B cell (primary cell): ENCODE measurements at regions not wholly inside any gene's neighbourhood (a gene's known extent, or its start where the extent isn't known, plus 50 kb on each side); places are given as distances from the start of the nearest gene placed in this dataset.

ENCODE experiments used
- ATAC-seq: fragments of 200-7000 bp; cut with Tn5 transposase; one replicate; pipeline ENCODE4 v1.10.0; 2021; ENCODE audit warnings: low read depth, mild to moderate bottlenecking, moderate number of reproducible peaks, moderate library complexity
- CTCF ChIA-PET: fragments of 350-600 bp; sonication (Branson Sonifier 250); formaldehyde crosslinking; loops from one replicate; lab custom pipeline; 2021; ENCODE audit warnings: antibody characterized with exemption, inconsistent platforms; lab: Charles Lee
- POLR2A ChIA-PET: fragments of 350-600 bp; sonication (Branson Sonifier 250); formaldehyde crosslinking; loops from one replicate; lab custom pipeline; 2021; ENCODE audit warnings: antibody characterized with exemption; lab: Charles Lee
- DNase-seq: peaks from one replicate; pipeline ENCODE4 v3.0.0; 2013
- H2AFZ ChIP-seq: 2 replicates; pipeline ENCODE4 v1.6.1; 2012; ENCODE audit warnings: mild to moderate bottlenecking, low read depth, low read length; ENCODE audit not compliant: insufficient read depth, poor library complexity, severe bottlenecking
- H3K27ac ChIP-seq, 2 donors: 1 replicate in 1 of 2; 2 replicates in 1 of 2; pipeline ENCODE4 v1.5.1; 2012 to 2013; ENCODE audit warnings: low read length in 2 of 2, mild to moderate bottlenecking in 2 of 2, moderate library complexity in 1 of 2
- H3K27me3 ChIP-seq, 4 experiments: fragments of 200-600 bp in 1 of 4; sonication (generic) in 1 of 4; replicated peaks in 1 of 4; 1 replicate in 2 of 4; 2 replicates in 2 of 4; pipeline versions ENCODE4 v1.6.1 to v1.7.0; 2013 to 2016; ENCODE audit warnings: low read length in 3 of 4, mild to moderate bottlenecking in 2 of 4, mixed read lengths in 1 of 4, moderate library complexity in 1 of 4; ENCODE audit not compliant: insufficient read depth in 4 of 4, control insufficient read depth in 3 of 4; ENCODE audit errors: control extremely low read depth in 1 of 4
- H3K36me3 ChIP-seq, 2 experiments: replicated peaks in 1 of 2; 1 replicate in 1 of 2; 2 replicates in 1 of 2; pipeline versions ENCODE4 v1.6.1 to v1.7.1; 2013; ENCODE audit warnings: low read length in 1 of 2; ENCODE audit not compliant: insufficient read depth in 2 of 2, control insufficient read depth in 1 of 2; ENCODE audit errors: control extremely low read depth in 1 of 2, extremely low read depth in 1 of 2
- H3K4me1 ChIP-seq, 2 donors: fragments of 200-600 bp in 1 of 2; sonication (generic) in 1 of 2; 1 replicate in 1 of 2; 2 replicates in 1 of 2; pipeline versions ENCODE4 v1.5.1 to v1.6.1; 2013 to 2017; ENCODE audit warnings: low read length in 2 of 2; ENCODE audit not compliant: control insufficient read depth in 2 of 2, insufficient read depth in 2 of 2
- H3K4me2 ChIP-seq: replicated peaks from 2 replicates; pipeline ENCODE3; 2012; ENCODE audit warnings: mild to moderate bottlenecking, low read depth, low read length; ENCODE audit not compliant: poor library complexity, severe bottlenecking
- H3K4me3 ChIP-seq, 5 experiments: fragments of 200-600 bp in 1 of 5; sonication (generic) in 1 of 5; 1 replicate in 3 of 5; 2 replicates in 2 of 5; pipeline versions ENCODE4 v1.5.1 to v1.7.0; 2011 to 2016; ENCODE audit warnings: low read length in 4 of 5, mild to moderate bottlenecking in 4 of 5, low read depth in 2 of 5, control low read depth in 1 of 5, moderate library complexity in 1 of 5; ENCODE audit not compliant: insufficient read depth in 1 of 5; ENCODE audit errors: control extremely low read depth in 1 of 5, extremely low read depth in 1 of 5
- H3K79me2 ChIP-seq: fragments of 200-600 bp; sonication (generic); one replicate; pipeline ENCODE4 v1.6.0; 2016; ENCODE audit warnings: low read length; ENCODE audit not compliant: control insufficient read depth, insufficient read depth
- H3K9ac ChIP-seq: fragments of 200-600 bp; sonication (generic); 2 replicates; pipeline ENCODE4 v1.6.1; 2017; ENCODE audit warnings: mild to moderate bottlenecking, low read length, moderate library complexity
- H3K9me3 ChIP-seq, 3 donors: one replicate each; pipeline versions ENCODE4 v1.6.1 to v1.7.1; 2013; ENCODE audit warnings: low read length in 2 of 3; ENCODE audit not compliant: control insufficient read depth in 2 of 3, insufficient read depth in 1 of 3; ENCODE audit errors: control extremely low read depth in 1 of 3
- H4K20me1 ChIP-seq: 2 replicates; pipeline ENCODE4 v1.6.0; 2012; ENCODE audit warnings: mild to moderate bottlenecking, low read length; ENCODE audit not compliant: insufficient read depth, control insufficient read depth, poor library complexity, severe bottlenecking
- H3K27ac Mint-ChIP-seq: one replicate; pipeline ENCODE4 v1.8.0; 2021; ENCODE audit warnings: mixed read lengths
- H3K27me3 Mint-ChIP-seq: one replicate; pipeline ENCODE4 v1.8.0; 2021; ENCODE audit warnings: mixed read lengths
- H3K4me1 Mint-ChIP-seq: one replicate; pipeline ENCODE4 v1.8.0; 2021; ENCODE audit warnings: mixed read lengths
- H3K4me3 Mint-ChIP-seq: one replicate; pipeline ENCODE4 v1.8.0; 2021; ENCODE audit warnings: mixed read lengths
- H3K9me3 Mint-ChIP-seq: one replicate; pipeline ENCODE4 v1.8.0; 2022; ENCODE audit warnings: mixed read lengths; ENCODE audit not compliant: insufficient read depth
- EZH2 ChIP-seq: IDR thresholded peaks from 2 replicates; pipeline ENCODE4 v1.6.1; 2012; ENCODE audit warnings: borderline replicate concordance, low read depth, mild to moderate bottlenecking, moderate library complexity, low read length; ENCODE audit not compliant: insufficient read depth, poor library complexity, severe bottlenecking
- WGBS: methylation state at CpG from one replicate; pipeline ENCODE4 v1.1.5; 2013; ENCODE audit warnings: missing lambda C conversion rate; ENCODE audit not compliant: insufficient coverage; 5-methylcytosine and 5-hydroxymethylcytosine counted together
- intact Hi-C: fragments of 100-400 bp; cut with micrococcal nuclease; formaldehyde crosslinking; loops from one replicate; pipeline ENCODE4 v1.10.0; 2022
- TF ChIP-seq, protein P1 (sequence below): fragments of 200-600 bp; IDR thresholded peaks from one replicate; pipeline ENCODE4 v1.8.0; 2022; ENCODE audit warnings: antibody characterized with exemption, mild to moderate bottlenecking

GRCh38 chr2:9145109-9145751 is 61.4 kb upstream of the ASAP2 start:
- Histone ChIP-seq H3K27ac (no peak overlapping the region), H3K79me2 (no peaks in the 10 kb centered on the region), H3K27me3 (peaks cover 0 to 10% (median 0%) of the 10 kb centered on the region in 4 experiments), H3K36me3 (no peaks in the 10 kb centered on the region), H3K4me2 (no peak overlapping the region), H3K4me1 (peaks cover 7 to 8% of the 10 kb centered on the region in 2 donors), H4K20me1 (no peaks in the 10 kb centered on the region), H3K9ac (no peak overlapping the region), H3K4me3 (no peak overlapping the region), H2AFZ (no peak overlapping the region), H3K9me3 (no peaks in the 10 kb centered on the region)
- TF ChIP-seq EZH2: no peak
- TF ChIP-seq, protein P1, sequence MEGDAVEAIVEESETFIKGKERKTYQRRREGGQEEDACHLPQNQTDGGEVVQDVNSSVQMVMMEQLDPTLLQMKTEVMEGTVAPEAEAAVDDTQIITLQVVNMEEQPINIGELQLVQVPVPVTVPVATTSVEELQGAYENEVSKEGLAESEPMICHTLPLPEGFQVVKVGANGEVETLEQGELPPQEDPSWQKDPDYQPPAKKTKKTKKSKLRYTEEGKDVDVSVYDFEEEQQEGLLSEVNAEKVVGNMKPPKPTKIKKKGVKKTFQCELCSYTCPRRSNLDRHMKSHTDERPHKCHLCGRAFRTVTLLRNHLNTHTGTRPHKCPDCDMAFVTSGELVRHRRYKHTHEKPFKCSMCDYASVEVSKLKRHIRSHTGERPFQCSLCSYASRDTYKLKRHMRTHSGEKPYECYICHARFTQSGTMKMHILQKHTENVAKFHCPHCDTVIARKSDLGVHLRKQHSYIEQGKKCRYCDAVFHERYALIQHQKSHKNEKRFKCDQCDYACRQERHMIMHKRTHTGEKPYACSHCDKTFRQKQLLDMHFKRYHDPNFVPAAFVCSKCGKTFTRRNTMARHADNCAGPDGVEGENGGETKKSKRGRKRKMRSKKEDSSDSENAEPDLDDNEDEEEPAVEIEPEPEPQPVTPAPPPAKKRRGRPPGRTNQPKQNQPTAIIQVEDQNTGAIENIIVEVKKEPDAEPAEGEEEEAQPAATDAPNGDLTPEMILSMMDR: no peak
- ChIA-PET POLR2A (no interaction called here), CTCF (no interaction called here)
- Mint-ChIP-seq H3K27ac (no peak overlapping the region), H3K27me3 (peaks cover 23% of the 10 kb centered on the region), H3K9me3 (no peaks in the 10 kb centered on the region), H3K4me1 (peaks cover 5% of the 10 kb centered on the region), H3K4me3 (no peak overlapping the region)
- intact Hi-C loops: no loop called here
- DNase-seq: no peak
- WGBS: 96% methylated on average over 6 of the region's 13 CpGs
- no peak for ATAC-seq

DNA sequence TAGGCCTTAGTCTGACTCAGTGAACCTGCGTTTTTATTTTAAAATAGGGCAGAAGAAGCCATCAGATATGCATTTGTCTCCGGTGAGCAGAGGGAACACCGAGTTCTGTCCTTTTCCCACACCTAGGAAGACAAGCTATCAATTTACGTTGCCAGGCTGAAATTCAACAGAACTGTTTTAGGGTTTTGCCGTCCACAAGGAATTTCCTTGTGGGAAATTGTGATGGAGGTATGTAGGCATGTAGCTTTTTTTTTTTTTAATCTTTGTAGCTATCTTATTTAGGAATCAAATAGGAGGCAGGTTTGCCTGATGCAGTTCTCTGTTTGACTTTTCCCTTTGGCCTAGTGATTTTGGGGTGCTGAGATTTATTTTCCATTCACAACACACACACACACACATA is 62.0 kb upstream of the ASAP2 start:
- TF ChIP-seq, protein P1: no peak
- TF ChIP-seq EZH2: no peak
- Histone ChIP-seq H4K20me1 (no peaks in the 10 kb centered on the region), H3K27me3 (peaks cover 0 to 10% (median 0%) of the 10 kb centered on the region in 4 experiments), H3K9ac (no peak overlapping the region), H3K27ac (no peak overlapping the region), H3K79me2 (no peaks in the 10 kb centered on the region), H3K4me2 (no peak overlapping the region), H3K4me3 (no peak overlapping the region), H3K9me3 (no peaks in the 10 kb centered on the region), H3K4me1 (peaks cover 7 to 8% of the 10 kb centered on the region in 2 donors), H2AFZ (no peak overlapping the region), H3K36me3 (no peaks in the 10 kb centered on the region)
- H3K27ac Mint-ChIP-seq: no peak overlapping the region
- H3K4me1 Mint-ChIP-seq: peaks cover 5% of the 10 kb centered on the region
- DNase-seq (no peak), ATAC-seq (no peak)
- peaks cover 23% of the 10 kb centered on the region for H3K27me3 Mint-ChIP-seq
- ChIA-PET POLR2A (no interaction called here), CTCF (no interaction called here)
- intact Hi-C loops: no loop called here
- WGBS: 93% methylated on average over 2 of the region's 5 CpGs
- H3K9me3 Mint-ChIP-seq: no peaks in the 10 kb centered on the region
- no peak overlapping the region for H3K4me3 Mint-ChIP-seq
